ENCODE measurements at regions not wholly inside any gene's neighbourhood (a gene's known extent, or its start where the extent isn't known, plus 50 kb on each side); places are given as distances from the start of the nearest gene placed in this dataset.
A peak's percentile ranks its signal among the peaks of the same experiment; 100 is the strongest.
"Not testable (repeated sequence)": the region's sequence is repeated elsewhere in the genome, so short reads cannot be mapped to it uniquely, and the experiment has no call there.

DNA sequence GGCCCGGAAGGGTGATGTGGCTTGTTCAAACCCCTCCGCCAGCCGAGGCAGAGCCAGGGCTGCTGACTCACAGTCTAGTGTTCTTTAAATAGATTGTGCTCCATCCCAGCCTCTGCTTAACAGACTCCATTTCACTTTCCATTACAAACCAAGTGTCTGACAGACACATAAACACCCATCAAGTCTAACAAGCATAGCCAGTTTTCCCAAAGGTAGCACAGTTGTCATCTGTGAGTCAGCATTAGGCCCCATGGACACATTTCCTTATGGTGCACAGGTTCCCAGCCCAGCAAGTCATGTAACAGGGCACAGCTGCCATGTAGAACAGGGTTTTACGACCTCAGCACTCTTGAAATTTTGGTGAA lies 109.9 kb upstream of the RAP2B start:
- H3K27ac ChIP-seq: no peak overlapping the region
- no peaks in the 10 kb centered on the region for H3K4me1 ChIP-seq
- H3K4me3 ChIP-seq: no peak overlapping the region
- H3K36me3 ChIP-seq: no peaks in the 10 kb centered on the region
- ATAC-seq (no peak), DNase-seq (no peak)
- intact Hi-C loops (cut with DNase I): no loop called here
- H3K9me3 ChIP-seq: no peaks in the 10 kb centered on the region
- H3K27me3 ChIP-seq: no peaks in the 10 kb centered on the region
- TF ChIP-seq, protein P1, sequence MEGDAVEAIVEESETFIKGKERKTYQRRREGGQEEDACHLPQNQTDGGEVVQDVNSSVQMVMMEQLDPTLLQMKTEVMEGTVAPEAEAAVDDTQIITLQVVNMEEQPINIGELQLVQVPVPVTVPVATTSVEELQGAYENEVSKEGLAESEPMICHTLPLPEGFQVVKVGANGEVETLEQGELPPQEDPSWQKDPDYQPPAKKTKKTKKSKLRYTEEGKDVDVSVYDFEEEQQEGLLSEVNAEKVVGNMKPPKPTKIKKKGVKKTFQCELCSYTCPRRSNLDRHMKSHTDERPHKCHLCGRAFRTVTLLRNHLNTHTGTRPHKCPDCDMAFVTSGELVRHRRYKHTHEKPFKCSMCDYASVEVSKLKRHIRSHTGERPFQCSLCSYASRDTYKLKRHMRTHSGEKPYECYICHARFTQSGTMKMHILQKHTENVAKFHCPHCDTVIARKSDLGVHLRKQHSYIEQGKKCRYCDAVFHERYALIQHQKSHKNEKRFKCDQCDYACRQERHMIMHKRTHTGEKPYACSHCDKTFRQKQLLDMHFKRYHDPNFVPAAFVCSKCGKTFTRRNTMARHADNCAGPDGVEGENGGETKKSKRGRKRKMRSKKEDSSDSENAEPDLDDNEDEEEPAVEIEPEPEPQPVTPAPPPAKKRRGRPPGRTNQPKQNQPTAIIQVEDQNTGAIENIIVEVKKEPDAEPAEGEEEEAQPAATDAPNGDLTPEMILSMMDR (IDR thresholded peaks at IDR 0.05): no peak

DNA sequence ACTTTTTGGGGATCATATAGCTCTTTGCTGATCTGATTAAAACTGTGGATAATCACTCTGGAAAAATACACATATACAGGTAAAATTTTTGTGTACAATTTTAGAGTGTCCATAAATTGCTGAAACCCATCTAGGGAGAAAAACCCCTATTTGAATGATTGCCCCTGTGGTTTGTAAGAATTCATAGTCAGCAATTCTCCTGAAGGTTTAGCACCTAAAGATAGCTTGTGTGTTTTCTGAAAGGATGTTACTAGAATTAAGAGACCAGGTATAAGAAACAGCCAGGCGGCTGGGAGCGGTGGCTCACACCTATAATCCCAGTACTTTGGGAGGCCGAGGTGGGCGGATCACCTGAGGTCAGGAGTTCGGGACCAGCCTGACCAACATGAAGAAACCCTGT lies 106.8 kb upstream of the RAP2B start:
- ATAC-seq: no peak
- intact Hi-C loops (cut with DNase I): no loop called here
- no peaks in the 10 kb centered on the region for H3K9me3 ChIP-seq

DNA sequence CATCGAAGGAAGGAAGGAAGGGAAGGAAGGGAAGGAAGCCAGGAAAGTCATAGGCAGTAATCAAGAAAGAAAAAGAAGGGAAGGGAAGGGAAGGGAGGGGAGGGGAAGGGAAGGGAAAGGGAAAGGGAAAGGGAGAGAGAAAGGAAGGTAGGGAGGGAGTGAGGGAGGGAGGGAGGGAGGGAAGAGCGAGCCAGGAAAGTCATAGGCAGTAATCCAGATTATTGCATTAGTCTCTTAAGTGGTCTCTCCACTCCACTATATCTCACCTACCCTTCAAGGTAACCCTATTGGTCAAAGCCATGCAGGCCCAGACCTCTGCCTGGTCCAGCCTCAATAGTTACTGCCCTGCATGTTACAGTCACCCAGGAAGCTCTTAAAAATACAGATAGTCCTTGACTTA lies 106.2 kb upstream of the RAP2B start:
- H3K36me3 ChIP-seq: no peaks in the 10 kb centered on the region
- no peak for ATAC-seq
- intact Hi-C loops (cut with DNase I): no loop called here
- H3K27ac ChIP-seq: no peak overlapping the region
- no peaks in the 10 kb centered on the region for H3K4me1 ChIP-seq
- TF ChIP-seq, protein P1 (IDR thresholded peaks at IDR 0.05): no peak
- no peaks in the 10 kb centered on the region for H3K27me3 ChIP-seq
- DNase-seq: no peak
- no peak overlapping the region for H3K4me3 ChIP-seq
- no peaks in the 10 kb centered on the region for H3K9me3 ChIP-seq

More for the DNA sequence above, 106.8 kb upstream of the RAP2B start:
- Histone ChIP-seq H3K27me3 (no peaks in the 10 kb centered on the region), H3K27ac (no peak overlapping the region), H3K36me3 (no peaks in the 10 kb centered on the region), H3K4me3 (no peak overlapping the region), H3K4me1 (no peaks in the 10 kb centered on the region)
- TF ChIP-seq, protein P1 (IDR thresholded peaks at IDR 0.05): no peak
- DNase-seq: no peak

DNA sequence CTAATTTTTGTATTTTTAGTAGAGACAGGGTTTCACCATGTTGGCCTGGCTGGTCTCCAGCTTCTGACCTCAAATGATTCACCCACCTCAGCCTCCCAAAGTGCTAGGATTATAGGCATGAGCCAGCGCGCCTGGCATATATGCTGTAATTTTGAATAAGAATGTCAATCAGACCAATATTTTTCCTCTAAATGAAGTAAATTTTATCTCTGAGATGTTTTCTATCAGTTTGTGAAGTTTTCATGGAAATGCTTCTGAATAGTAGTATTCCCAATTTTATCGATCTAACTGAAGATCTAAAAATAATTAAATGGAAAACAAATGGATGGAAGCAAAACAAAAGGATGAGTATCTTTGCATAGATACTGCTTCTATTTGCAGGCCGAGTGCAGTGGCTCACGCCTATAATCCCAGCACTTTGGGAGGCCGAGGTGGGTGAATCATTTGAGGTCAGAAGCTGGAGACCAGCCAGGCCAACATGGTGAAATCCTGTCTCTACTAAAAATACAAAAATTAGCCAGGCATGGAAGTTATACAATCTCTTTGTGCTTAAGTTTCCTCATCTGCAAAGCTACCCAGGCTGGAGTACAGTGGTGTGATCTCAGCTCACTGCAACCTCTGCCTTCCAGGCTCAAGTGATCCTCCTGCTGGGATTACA lies 103.9 kb upstream of the RAP2B start:
- H3K36me3 ChIP-seq; H3K4me3 ChIP-seq; H3K4me1 ChIP-seq; H3K27me3 ChIP-seq; DNase-seq; H3K27ac ChIP-seq; intact Hi-C loops (cut with DNase I); H3K9me3 ChIP-seq: not testable (repeated sequence)
- peak; percentile 56 for ATAC-seq

DNA sequence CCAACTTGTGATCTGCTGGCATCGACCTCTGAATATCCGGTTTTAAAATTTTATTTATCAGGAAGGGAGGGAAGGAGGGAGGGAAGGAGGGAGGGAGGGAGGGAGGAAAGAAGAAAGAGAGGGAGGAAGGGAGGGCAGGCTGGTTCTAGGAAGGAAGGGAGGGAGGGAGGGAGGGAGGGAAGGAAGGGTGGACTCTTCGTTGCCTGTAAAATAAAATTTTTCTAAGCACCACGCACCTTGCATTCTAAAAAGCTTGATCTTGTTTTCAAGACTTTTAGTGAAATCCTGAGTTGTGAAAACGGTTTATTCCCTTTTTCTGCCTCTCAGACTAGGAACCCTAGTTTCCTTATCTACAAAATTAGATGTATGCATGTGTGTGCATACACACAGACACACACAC lies 101.7 kb upstream of the RAP2B start:
- DNase-seq (no peak), ATAC-seq (no peak)
- no peak overlapping the region for H3K27ac ChIP-seq
- no peaks in the 10 kb centered on the region for H3K36me3 ChIP-seq
- H3K4me3 ChIP-seq: no peak overlapping the region
- TF ChIP-seq, protein P1 (IDR thresholded peaks at IDR 0.05): no peak
- no peaks in the 10 kb centered on the region for H3K9me3 ChIP-seq
- no peaks in the 10 kb centered on the region for H3K27me3 ChIP-seq
- no peaks in the 10 kb centered on the region for H3K4me1 ChIP-seq
- intact Hi-C loops (cut with DNase I): no loop called here

DNA sequence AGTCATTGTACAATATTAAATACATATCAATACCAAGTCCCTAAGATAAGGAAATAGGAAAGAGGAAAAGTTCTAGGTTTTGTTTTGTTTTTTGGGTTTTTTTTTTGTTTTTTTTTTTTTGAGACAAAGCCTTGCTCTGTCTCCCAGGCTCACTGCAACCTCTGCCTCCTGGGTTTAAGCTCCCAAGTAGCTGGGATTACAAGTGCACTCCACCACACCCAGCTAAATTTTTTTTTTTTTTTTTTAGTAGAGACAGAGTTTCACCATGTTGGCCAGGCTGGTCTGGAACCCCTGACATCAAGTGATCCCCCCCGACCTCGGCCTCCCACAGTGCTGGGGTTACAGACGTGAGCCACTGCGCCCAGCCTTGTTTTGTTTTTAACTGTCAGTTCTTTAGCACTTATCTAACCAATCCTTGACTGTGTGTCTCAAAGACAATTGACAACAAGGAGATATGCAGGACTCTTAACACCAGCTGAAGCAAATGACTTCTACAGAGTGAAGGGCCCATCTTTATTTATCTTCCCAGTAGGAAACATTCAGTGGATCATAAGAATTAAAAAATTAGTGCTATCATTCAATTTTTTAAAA lies 100.0 kb upstream of the RAP2B start:
- TF ChIP-seq, protein P1 (IDR thresholded peaks at IDR 0.05): no peak
- H3K27me3 ChIP-seq: no peaks in the 10 kb centered on the region
- ATAC-seq: no peak

More for the DNA sequence above, 100.0 kb upstream of the RAP2B start:
- no peak for DNase-seq
- intact Hi-C loops (cut with DNase I): no loop called here
- Histone ChIP-seq H3K4me1 (no peaks in the 10 kb centered on the region), H3K9me3 (no peaks in the 10 kb centered on the region), H3K4me3 (no peak overlapping the region), H3K27ac (no peak overlapping the region), H3K36me3 (no peaks in the 10 kb centered on the region)

Measured in upper lobe of right lung (tissue), 1 donor.